ENCODE measurements at regions not wholly inside any gene's neighbourhood (a gene's known extent, or its start where the extent isn't known, plus 50 kb on each side); places are given as distances from the start of the nearest gene placed in this dataset.
"Not testable (repeated sequence)": the region's sequence is repeated elsewhere in the genome, so short reads cannot be mapped to it uniquely, and the experiment has no call there.

- H3K27ac Mint-ChIP-seq = no peak overlapping the region
- H3K4me3 Mint-ChIP-seq = no peak overlapping the region
- H3K4me1 Mint-ChIP-seq (ENCODE audit: low read depth in 2 of 2) = no peaks in the 10 kb centered on the region
- H3K36me3 Mint-ChIP-seq = no peaks in the 10 kb centered on the region
- DNase-seq (ENCODE audit: low spot score) = no peak
- peaks cover 0 to 8% of the 10 kb centered on the region in 2 donors for H3K27me3 Mint-ChIP-seq
- H3K9me3 Mint-ChIP-seq = peaks cover 3% of the 10 kb centered on the region
- no peak for ATAC-seq
Measured at GRCh38 chr5:42285230-42285629, 138.0 kb upstream of the GHR start.

- no peak for ATAC-seq
Measured at GRCh38 chr5:42300496-42300895, 122.7 kb upstream of the GHR start.

GRCh38 chr5:42301349-42301748 lies 121.9 kb upstream of the GHR start:
- peaks cover 0 to 7% of the 10 kb centered on the region in 2 donors for H3K27me3 Mint-ChIP-seq
- ATAC-seq = no peak
- peaks cover 7% of the 10 kb centered on the region for H3K9me3 Mint-ChIP-seq
- no peak overlapping the region for H3K27ac Mint-ChIP-seq
- no peaks in the 10 kb centered on the region for H3K4me1 Mint-ChIP-seq (ENCODE audit: low read depth in 2 of 2)
- H3K36me3 Mint-ChIP-seq = no peaks in the 10 kb centered on the region
- DNase-seq (ENCODE audit: low spot score) = no peak
- no peak overlapping the region for H3K4me3 Mint-ChIP-seq

More at GRCh38 chr5:42300496-42300895, 122.7 kb upstream of the GHR start:
- DNase-seq (ENCODE audit: low spot score) = no peak
- Mint-ChIP-seq H3K9me3 (peaks cover 8% of the 10 kb centered on the region), H3K4me1 (ENCODE audit: low read depth in 2 of 2) (no peaks in the 10 kb centered on the region), H3K36me3 (no peaks in the 10 kb centered on the region), H3K27ac (no peak overlapping the region), H3K27me3 (no peaks in the 10 kb centered on the region), H3K4me3 (no peak overlapping the region)

GRCh38 chr5:42302186-42302585 lies 121.1 kb upstream of the GHR start:
- ATAC-seq (no peak), DNase-seq (ENCODE audit: low spot score) (no peak)
- Mint-ChIP-seq H3K4me3 (no peak overlapping the region), H3K27ac (no peak overlapping the region), H3K4me1 (ENCODE audit: low read depth in 2 of 2) (no peaks in the 10 kb centered on the region), H3K36me3 (no peaks in the 10 kb centered on the region), H3K27me3 (peaks cover 0 to 7% of the 10 kb centered on the region in 2 donors), H3K9me3 (peaks cover 7% of the 10 kb centered on the region)

- ATAC-seq (no peak), DNase-seq (ENCODE audit: low spot score) (no peak)
- Mint-ChIP-seq H3K36me3 (no peaks in the 10 kb centered on the region), H3K27me3 (peaks cover 0 to 7% of the 10 kb centered on the region in 2 donors), H3K9me3 (peaks cover 3% of the 10 kb centered on the region), H3K27ac (no peak overlapping the region), H3K4me1 (ENCODE audit: low read depth in 2 of 2) (no peaks in the 10 kb centered on the region), H3K4me3 (no peak overlapping the region)
Measured at GRCh38 chr5:42306287-42306686, 117.0 kb upstream of the GHR start.

- no peak for ATAC-seq
- Mint-ChIP-seq H3K27me3 (peaks cover 0 to 7% of the 10 kb centered on the region in 2 donors), H3K27ac (no peak overlapping the region), H3K36me3 (no peaks in the 10 kb centered on the region), H3K4me3 (no peak overlapping the region), H3K4me1 (ENCODE audit: low read depth in 2 of 2) (no peaks in the 10 kb centered on the region), H3K9me3 (peaks cover 3% of the 10 kb centered on the region)
- DNase-seq (ENCODE audit: low spot score) = no peak
Measured at GRCh38 chr5:42309865-42310264, 113.4 kb upstream of the GHR start.

GRCh38 chr5:42315214-42315613 lies 108.0 kb upstream of the GHR start:
- no peak for ATAC-seq
- Mint-ChIP-seq H3K9me3 (peaks cover 29% of the 10 kb centered on the region), H3K36me3 (peaks cover 9% of the 10 kb centered on the region)

GRCh38 chr5:42317575-42317974 lies 105.7 kb upstream of the GHR start:
- Mint-ChIP-seq H3K9me3 (peaks cover 35% of the 10 kb centered on the region), H3K4me3 (no peak overlapping the region)

More at GRCh38 chr5:42315214-42315613, 108.0 kb upstream of the GHR start:
- DNase-seq (ENCODE audit: low spot score) = no peak
- no peaks in the 10 kb centered on the region for H3K27me3 Mint-ChIP-seq
- H3K27ac Mint-ChIP-seq = no peak overlapping the region
- H3K4me3 Mint-ChIP-seq = no peak overlapping the region
- H3K4me1 Mint-ChIP-seq (ENCODE audit: low read depth in 2 of 2) = no peaks in the 10 kb centered on the region

GRCh38 chr5:42319546-42319945 lies 103.7 kb upstream of the GHR start:
- not testable (repeated sequence) for H3K4me1 Mint-ChIP-seq (ENCODE audit: low read depth in 2 of 2); ATAC-seq; DNase-seq (ENCODE audit: low spot score); H3K27ac Mint-ChIP-seq; H3K27me3 Mint-ChIP-seq; H3K4me3 Mint-ChIP-seq; H3K36me3 Mint-ChIP-seq
- H3K9me3 Mint-ChIP-seq = peaks cover 35% of the 10 kb centered on the region

More at GRCh38 chr5:42317575-42317974, 105.7 kb upstream of the GHR start:
- peaks cover 9% of the 10 kb centered on the region for H3K36me3 Mint-ChIP-seq
- H3K27ac Mint-ChIP-seq = no peak overlapping the region
- no peaks in the 10 kb centered on the region for H3K4me1 Mint-ChIP-seq (ENCODE audit: low read depth in 2 of 2)
- H3K27me3 Mint-ChIP-seq = no peaks in the 10 kb centered on the region
- ATAC-seq (no peak), DNase-seq (ENCODE audit: low spot score) (no peak)

- no peak for ATAC-seq
- Mint-ChIP-seq H3K4me3 (no peak overlapping the region), H3K36me3 (peaks cover 9% of the 10 kb centered on the region), H3K27me3 (no peaks in the 10 kb centered on the region), H3K9me3 (peaks cover 25% of the 10 kb centered on the region), H3K4me1 (ENCODE audit: low read depth in 2 of 2) (no peaks in the 10 kb centered on the region), H3K27ac (no peak overlapping the region)
- DNase-seq (ENCODE audit: low spot score) = no peak
Measured at GRCh38 chr5:42321785-42322184, 101.5 kb upstream of the GHR start.

GRCh38 chr5:42337143-42337542 lies 86.1 kb upstream of the GHR start:
- H3K27me3 Mint-ChIP-seq = no peaks in the 10 kb centered on the region
- H3K4me3 Mint-ChIP-seq = no peak overlapping the region
- H3K4me1 Mint-ChIP-seq (ENCODE audit: low read depth in 2 of 2) = no peaks in the 10 kb centered on the region
- no peak for DNase-seq (ENCODE audit: low spot score)
- peaks cover 32% of the 10 kb centered on the region for H3K9me3 Mint-ChIP-seq
- no peak overlapping the region for H3K27ac Mint-ChIP-seq
- ATAC-seq = no peak
- peaks cover 6% of the 10 kb centered on the region for H3K36me3 Mint-ChIP-seq

- no peak overlapping the region for H3K4me3 Mint-ChIP-seq
- H3K27ac Mint-ChIP-seq = no peak overlapping the region
- peaks cover 30% of the 10 kb centered on the region for H3K9me3 Mint-ChIP-seq
- no peak for DNase-seq (ENCODE audit: low spot score)
- peaks cover 6% of the 10 kb centered on the region for H3K36me3 Mint-ChIP-seq
- ATAC-seq = no peak
- H3K27me3 Mint-ChIP-seq = no peaks in the 10 kb centered on the region
- no peaks in the 10 kb centered on the region for H3K4me1 Mint-ChIP-seq (ENCODE audit: low read depth in 2 of 2)
Measured at GRCh38 chr5:42337607-42338006, 85.6 kb upstream of the GHR start.

- Mint-ChIP-seq H3K4me1 (ENCODE audit: low read depth in 2 of 2) (no peaks in the 10 kb centered on the region), H3K4me3 (no peak overlapping the region), H3K27ac (no peak overlapping the region), H3K36me3 (peaks cover 6% of the 10 kb centered on the region), H3K27me3 (no peaks in the 10 kb centered on the region), H3K9me3 (peaks cover 30% of the 10 kb centered on the region)
- ATAC-seq = no peak
- no peak for DNase-seq (ENCODE audit: low spot score)
Measured at GRCh38 chr5:42338136-42338535, 85.1 kb upstream of the GHR start.

- Mint-ChIP-seq H3K9me3 (peaks cover 7% of the 10 kb centered on the region), H3K4me1 (ENCODE audit: low read depth in 2 of 2) (no peaks in the 10 kb centered on the region), H3K27me3 (no peaks in the 10 kb centered on the region), H3K4me3 (no peak overlapping the region), H3K36me3 (no peaks in the 10 kb centered on the region), H3K27ac (no peak overlapping the region)
- no peak for ATAC-seq
- DNase-seq (ENCODE audit: low spot score) = no peak
Measured at GRCh38 chr5:42349163-42349562, 74.1 kb upstream of the GHR start.

- no peak for ATAC-seq
- peaks cover 13% of the 10 kb centered on the region for H3K9me3 Mint-ChIP-seq
- H3K27ac Mint-ChIP-seq = no peak overlapping the region
- H3K4me3 Mint-ChIP-seq = no peak overlapping the region
- no peaks in the 10 kb centered on the region for H3K27me3 Mint-ChIP-seq
- peaks cover 4% of the 10 kb centered on the region for H3K36me3 Mint-ChIP-seq
- DNase-seq (ENCODE audit: low spot score) = no peak
- no peaks in the 10 kb centered on the region for H3K4me1 Mint-ChIP-seq (ENCODE audit: low read depth in 2 of 2)
Measured at GRCh38 chr5:42351956-42352355, 71.3 kb upstream of the GHR start.
